Lower lobe of right lung (tissue), 2 donors: ENCODE measurements at regions not wholly inside any gene's neighbourhood (a gene's known extent, or its start where the extent isn't known, plus 50 kb on each side); places are given as distances from the start of the nearest gene placed in this dataset.
"Not testable (repeated sequence)": the region's sequence is repeated elsewhere in the genome, so short reads cannot be mapped to it uniquely, and the experiment has no call there.

Experiments used
- ATAC-seq, 2 donors: fragments of 200-7000 bp; cut with Tn5 transposase; one replicate each; pipeline ENCODE4 v1.9.1; 2020 to 2022; ENCODE audit warnings: mild to moderate bottlenecking in 2 of 2, moderate library complexity in 2 of 2
- DNase-seq: peaks from one replicate; pipeline ENCODE4 v3.0.0-alpha.2; 2020
- H3K27ac ChIP-seq: fragments of 200-600 bp; one replicate; pipeline ENCODE4 v1.8.0; 2022
- H3K27me3 ChIP-seq: fragments of 200-600 bp; one replicate; pipeline ENCODE4 v1.8.0; 2022; ENCODE audit warnings: low read depth
- H3K36me3 ChIP-seq: fragments of 200-600 bp; one replicate; pipeline ENCODE4 v1.8.0; 2022; ENCODE audit warnings: mild to moderate bottlenecking
- H3K4me1 ChIP-seq: fragments of 200-600 bp; one replicate; pipeline ENCODE4 v1.8.0; 2022
- H3K4me3 ChIP-seq: fragments of 200-600 bp; one replicate; pipeline ENCODE4 v1.8.0; 2022; ENCODE audit warnings: mild to moderate bottlenecking
- H3K9me3 ChIP-seq: fragments of 200-600 bp; one replicate; pipeline ENCODE4 v1.8.0; 2022
- intact Hi-C: fragments of 100-400 bp; cut with DNase I; formaldehyde crosslinking; loops from one replicate; pipeline ENCODE4 v1.11.0; 2022
- TF ChIP-seq, protein P1 (sequence below): fragments of 200-600 bp; IDR thresholded peaks from one replicate; pipeline ENCODE4 v1.8.0; 2022; ENCODE audit warnings: antibody characterized with exemption, mild to moderate bottlenecking
- donor health status: DM: no; HTN: yes; CAD: no; lungs with severe emphysema.

DNA sequence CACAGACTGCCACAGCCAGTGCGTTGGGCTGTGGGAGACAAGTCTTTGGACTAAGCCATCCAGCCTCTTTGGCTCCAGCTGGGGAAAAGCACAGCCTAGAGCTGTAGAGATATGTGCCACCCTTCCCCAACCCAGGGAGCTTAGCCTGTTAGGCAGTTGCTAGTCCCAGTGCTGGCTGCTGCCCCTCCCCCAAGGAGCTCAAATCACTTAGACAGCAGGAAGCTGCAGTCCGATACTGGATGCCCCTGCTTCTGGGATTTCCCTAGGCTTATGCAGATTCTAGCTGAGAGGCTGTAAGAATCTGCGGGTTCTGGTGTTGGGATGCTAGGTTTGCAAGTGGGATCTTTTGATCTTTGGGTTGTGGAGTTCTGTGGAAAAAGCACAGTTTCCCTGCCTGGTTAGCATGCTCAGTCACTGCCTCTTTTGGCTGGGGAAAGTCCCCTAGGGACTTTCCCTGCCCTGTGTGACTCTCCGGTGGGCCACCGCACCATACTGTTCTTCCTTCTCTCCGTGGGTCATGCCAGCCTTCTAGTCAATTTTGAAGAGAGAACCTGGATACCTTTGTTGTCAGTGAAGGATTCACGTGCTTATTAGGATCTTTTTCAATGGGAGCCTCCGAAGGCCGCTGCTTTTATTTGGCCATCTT is 792.0 kb downstream of the KCNA4 start:
- intact Hi-C loops, result no loop called here
- DNase-seq (no peak), ATAC-seq (no peak)
- H3K9me3 ChIP-seq, result no peaks in the 10 kb centered on the region
- no peaks in the 10 kb centered on the region for H3K27me3 ChIP-seq
- TF ChIP-seq, protein P1, sequence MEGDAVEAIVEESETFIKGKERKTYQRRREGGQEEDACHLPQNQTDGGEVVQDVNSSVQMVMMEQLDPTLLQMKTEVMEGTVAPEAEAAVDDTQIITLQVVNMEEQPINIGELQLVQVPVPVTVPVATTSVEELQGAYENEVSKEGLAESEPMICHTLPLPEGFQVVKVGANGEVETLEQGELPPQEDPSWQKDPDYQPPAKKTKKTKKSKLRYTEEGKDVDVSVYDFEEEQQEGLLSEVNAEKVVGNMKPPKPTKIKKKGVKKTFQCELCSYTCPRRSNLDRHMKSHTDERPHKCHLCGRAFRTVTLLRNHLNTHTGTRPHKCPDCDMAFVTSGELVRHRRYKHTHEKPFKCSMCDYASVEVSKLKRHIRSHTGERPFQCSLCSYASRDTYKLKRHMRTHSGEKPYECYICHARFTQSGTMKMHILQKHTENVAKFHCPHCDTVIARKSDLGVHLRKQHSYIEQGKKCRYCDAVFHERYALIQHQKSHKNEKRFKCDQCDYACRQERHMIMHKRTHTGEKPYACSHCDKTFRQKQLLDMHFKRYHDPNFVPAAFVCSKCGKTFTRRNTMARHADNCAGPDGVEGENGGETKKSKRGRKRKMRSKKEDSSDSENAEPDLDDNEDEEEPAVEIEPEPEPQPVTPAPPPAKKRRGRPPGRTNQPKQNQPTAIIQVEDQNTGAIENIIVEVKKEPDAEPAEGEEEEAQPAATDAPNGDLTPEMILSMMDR, result no peak
- H3K4me1 ChIP-seq, result no peaks in the 10 kb centered on the region
- H3K36me3 ChIP-seq, result no peaks in the 10 kb centered on the region
- H3K27ac ChIP-seq, result no peak overlapping the region
- H3K4me3 ChIP-seq, result no peak overlapping the region

DNA sequence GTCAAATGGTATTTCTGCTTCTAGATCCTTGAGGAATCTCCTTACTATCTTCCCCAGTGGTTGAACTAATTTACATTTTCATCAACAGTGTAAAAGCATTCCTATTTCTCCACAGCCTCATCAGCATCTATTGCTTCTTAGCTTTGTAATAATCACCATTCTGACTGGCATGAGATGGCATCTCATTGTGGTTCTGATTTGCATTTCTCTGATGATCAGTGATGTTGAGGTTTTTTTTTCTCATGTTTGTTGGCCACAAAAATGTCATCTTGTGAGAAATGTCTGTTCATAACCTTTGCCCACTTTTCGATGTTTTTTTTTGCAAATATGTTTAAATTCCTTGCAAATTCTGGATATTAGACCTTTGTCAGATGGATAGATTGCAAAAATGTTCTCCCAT is 797.3 kb downstream of the KCNA4 start:
- DNase-seq, ATAC-seq, intact Hi-C loops, H3K4me1 ChIP-seq, H3K4me3 ChIP-seq, H3K27ac ChIP-seq, H3K9me3 ChIP-seq, H3K36me3 ChIP-seq, H3K27me3 ChIP-seq: not testable (repeated sequence)

- Histone ChIP-seq H3K36me3 (no peaks in the 10 kb centered on the region), H3K27ac (no peak overlapping the region), H3K4me3 (no peak overlapping the region), H3K27me3 (no peaks in the 10 kb centered on the region), H3K9me3 (no peaks in the 10 kb centered on the region), H3K4me1 (no peaks in the 10 kb centered on the region)
- intact Hi-C loops, result no loop called here
- TF ChIP-seq, protein P1, result no peak
- DNase-seq (no peak), ATAC-seq (no peak)
These were observed 798.9 kb downstream of the KCNA4 start for GRCh38 chr11:29217901-29218300.

- H3K27me3 ChIP-seq, result no peaks in the 10 kb centered on the region
- ATAC-seq, result no peak
- no peaks in the 10 kb centered on the region for H3K9me3 ChIP-seq
- no peaks in the 10 kb centered on the region for H3K36me3 ChIP-seq
- no peak overlapping the region for H3K4me3 ChIP-seq
- DNase-seq, result no peak
- no peak overlapping the region for H3K27ac ChIP-seq
- intact Hi-C loops, result no loop called here
- no peaks in the 10 kb centered on the region for H3K4me1 ChIP-seq
- TF ChIP-seq, protein P1, result no peak
These were observed 802.0 kb downstream of the KCNA4 start for GRCh38 chr11:29214833-29215232.

GRCh38 chr11:29211202-29211601 is 805.6 kb downstream of the KCNA4 start:
- Histone ChIP-seq H3K27ac (no peak overlapping the region), H3K4me1 (no peaks in the 10 kb centered on the region), H3K9me3 (no peaks in the 10 kb centered on the region), H3K27me3 (no peaks in the 10 kb centered on the region), H3K4me3 (no peak overlapping the region), H3K36me3 (no peaks in the 10 kb centered on the region)
- DNase-seq, result no peak
- intact Hi-C loops, result no loop called here
- peak in 1 of 2 donors; percentile 59 for ATAC-seq
- TF ChIP-seq, protein P1, result no peak

DNA sequence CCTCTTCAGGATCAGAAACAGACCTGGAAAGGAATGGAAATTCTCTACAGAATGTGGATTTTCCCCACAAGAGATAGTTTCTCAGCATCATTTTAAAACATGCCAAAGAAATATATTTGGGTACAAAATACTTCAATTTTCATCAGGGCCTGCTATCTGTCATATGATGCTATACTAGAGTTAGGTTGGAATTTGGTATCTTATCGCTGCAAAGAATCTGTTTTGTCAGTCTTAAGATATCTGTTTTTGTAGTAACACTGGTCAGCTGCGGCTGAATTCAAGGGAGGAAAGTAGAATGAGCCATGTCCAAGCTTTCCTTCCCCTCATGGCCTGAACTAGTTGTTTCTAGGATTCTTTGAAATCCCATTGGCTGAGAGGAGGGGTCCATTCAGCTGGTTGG is 806.4 kb downstream of the KCNA4 start:
- ATAC-seq (no peak), DNase-seq (no peak)
- H3K27me3 ChIP-seq, result no peaks in the 10 kb centered on the region
- no peak overlapping the region for H3K27ac ChIP-seq
- TF ChIP-seq, protein P1, result no peak
- no peaks in the 10 kb centered on the region for H3K4me1 ChIP-seq
- intact Hi-C loops, result no loop called here
- H3K9me3 ChIP-seq, result no peaks in the 10 kb centered on the region
- H3K36me3 ChIP-seq, result no peaks in the 10 kb centered on the region
- no peak overlapping the region for H3K4me3 ChIP-seq
